ENCODE measurements at regions not wholly inside any gene's neighbourhood (a gene's known extent, or its start where the extent isn't known, plus 50 kb on each side); places are given as distances from the start of the nearest gene placed in this dataset.

DNA sequence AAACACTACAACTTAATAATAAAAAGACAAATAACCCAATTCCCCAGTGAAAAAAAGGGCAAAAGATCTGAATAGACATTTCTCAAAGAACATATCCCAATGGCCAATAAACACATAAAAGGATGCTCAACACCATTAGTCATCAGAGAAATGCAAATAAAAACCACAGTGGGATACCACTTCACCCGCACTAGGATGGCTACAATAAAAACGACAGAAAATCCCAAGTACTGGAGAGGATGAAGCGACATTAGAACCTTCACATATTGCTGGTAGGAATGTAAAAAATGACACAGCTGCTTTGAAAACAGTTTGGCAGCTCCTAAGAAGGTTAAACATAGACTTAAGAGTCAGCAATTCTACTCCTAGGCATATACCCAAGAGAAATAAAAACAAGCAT is 140.6 kb upstream of the ARX start:
- Histone ChIP-seq H3K9me3 (ENCODE audit: control extremely low read depth in 1 of 5, control insufficient read depth in 4 of 5, insufficient read depth in 2 of 5, low read depth in 1 of 5, low read length in 4 of 5) (no peaks in the 10 kb centered on the region), H3K4me3 (ENCODE audit: control insufficient read depth in 1 of 7, extremely low read depth in 1 of 7, insufficient read depth in 4 of 7, low read depth in 2 of 7, low read length in 6 of 7) (no peak overlapping the region), H3K36me3 (ENCODE audit: control insufficient read depth in 4 of 4, insufficient read depth in 4 of 4, low read length in 3 of 4) (no peaks in the 10 kb centered on the region), H3K27ac (ENCODE audit: insufficient read depth in 1 of 2, low read depth in 1 of 2, low read length in 2 of 2, poor library complexity in 1 of 2, severe bottlenecking in 2 of 2) (no peak overlapping the region), H3K4me1 (ENCODE audit: control extremely low read depth in 1 of 4, control insufficient read depth in 4 of 4, insufficient read depth in 4 of 4, low read length in 3 of 4) (no peaks in the 10 kb centered on the region), H3K27me3 (replicated peaks in 2 of 5; ENCODE audit: control insufficient read depth in 4 of 5, insufficient read depth in 5 of 5, low read length in 4 of 5) (peaks cover 0 to 8% (median 3%) of the 10 kb centered on the region in 5 experiments)
- POLR2A ChIA-PET, result no interaction called here
- CTCF ChIA-PET, result no interaction called here
- no peak for DNase-seq
- 48% methylated on average over 3 of the region's 3 CpGs for WGBS (ENCODE audit: insufficient coverage)

DNA sequence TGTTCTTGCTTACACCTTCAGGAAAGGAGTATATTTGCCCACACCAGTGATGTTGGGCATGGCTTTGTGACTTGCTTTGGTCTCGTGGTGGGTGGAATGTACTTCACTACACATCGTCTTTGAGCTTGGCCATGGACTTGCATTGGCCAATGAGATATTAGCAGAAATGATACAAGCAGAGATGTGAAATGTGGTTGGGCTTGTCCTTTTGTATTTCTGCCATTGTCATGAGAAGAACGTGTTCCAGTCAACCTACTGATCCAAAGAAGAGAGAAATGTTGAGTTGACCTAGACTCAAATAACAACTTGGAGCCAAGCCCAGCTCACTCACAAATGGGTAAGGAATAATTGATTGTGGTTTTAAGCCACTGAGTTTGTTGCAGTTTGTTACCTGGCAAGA is 138.4 kb upstream of the ARX start:
- no peak overlapping the region for H3K4me3 ChIP-seq (ENCODE audit: control insufficient read depth in 1 of 7, extremely low read depth in 1 of 7, insufficient read depth in 4 of 7, low read depth in 2 of 7, low read length in 6 of 7)
- no peak for DNase-seq
- POLR2A ChIA-PET, result no interaction called here
- peaks cover 0 to 8% (median 3%) of the 10 kb centered on the region in 5 experiments for H3K27me3 ChIP-seq (replicated peaks in 2 of 5; ENCODE audit: control insufficient read depth in 4 of 5, insufficient read depth in 5 of 5, low read length in 4 of 5)
- no peak overlapping the region for H3K27ac ChIP-seq (ENCODE audit: insufficient read depth in 1 of 2, low read depth in 1 of 2, low read length in 2 of 2, poor library complexity in 1 of 2, severe bottlenecking in 2 of 2)
- no peaks in the 10 kb centered on the region for H3K36me3 ChIP-seq (ENCODE audit: control insufficient read depth in 4 of 4, insufficient read depth in 4 of 4, low read length in 3 of 4)
- H3K4me1 ChIP-seq (ENCODE audit: control extremely low read depth in 1 of 4, control insufficient read depth in 4 of 4, insufficient read depth in 4 of 4, low read length in 3 of 4), result no peaks in the 10 kb centered on the region
- 25% methylated on average over 1 of the region's 3 CpGs for WGBS (ENCODE audit: insufficient coverage)
- CTCF ChIA-PET, result no interaction called here
- no peaks in the 10 kb centered on the region for H3K9me3 ChIP-seq (ENCODE audit: control extremely low read depth in 1 of 5, control insufficient read depth in 4 of 5, insufficient read depth in 2 of 5, low read depth in 1 of 5, low read length in 4 of 5)

GRCh38 chrX:25151749-25152148 is 136.0 kb upstream of the ARX start:
- DNase-seq, result no peak
- WGBS (ENCODE audit: insufficient coverage), result 69% methylated on average over 2 of the region's 2 CpGs
- no peaks in the 10 kb centered on the region for H3K4me1 ChIP-seq (ENCODE audit: control extremely low read depth in 1 of 4, control insufficient read depth in 4 of 4, insufficient read depth in 4 of 4, low read length in 3 of 4)
- H3K9me3 ChIP-seq (ENCODE audit: control extremely low read depth in 1 of 5, control insufficient read depth in 4 of 5, insufficient read depth in 2 of 5, low read depth in 1 of 5, low read length in 4 of 5), result no peaks in the 10 kb centered on the region
- CTCF ChIA-PET, result no interaction called here
- H3K27me3 ChIP-seq (replicated peaks in 2 of 5; ENCODE audit: control insufficient read depth in 4 of 5, insufficient read depth in 5 of 5, low read length in 4 of 5), result peaks cover 0 to 7% (median 2%) of the 10 kb centered on the region in 5 experiments
- H3K36me3 ChIP-seq (ENCODE audit: control insufficient read depth in 4 of 4, insufficient read depth in 4 of 4, low read length in 3 of 4), result no peaks in the 10 kb centered on the region
- H3K4me3 ChIP-seq (ENCODE audit: control insufficient read depth in 1 of 7, extremely low read depth in 1 of 7, insufficient read depth in 4 of 7, low read depth in 2 of 7, low read length in 6 of 7), result no peak overlapping the region
- H3K27ac ChIP-seq (ENCODE audit: insufficient read depth in 1 of 2, low read depth in 1 of 2, low read length in 2 of 2, poor library complexity in 1 of 2, severe bottlenecking in 2 of 2), result no peak overlapping the region
- POLR2A ChIA-PET, result no interaction called here

- 26% methylated on average over 11 of the region's 19 CpGs for WGBS (ENCODE audit: insufficient coverage)
- ChIA-PET CTCF (interaction anchor here (0.7 to 3.2 kb wide), 11 partner anchors 54 to 396 kb away, joined by 3 to 15 read pairs (median 4); no protein-coding TSS in a partner anchor), POLR2A (interaction anchor here (0.6 kb wide), 1 partner anchor 145 kb away, joined by 3 read pairs; no protein-coding TSS in a partner anchor)
- no peaks in the 10 kb centered on the region for H3K9me3 ChIP-seq (ENCODE audit: control extremely low read depth in 1 of 5, control insufficient read depth in 4 of 5, insufficient read depth in 2 of 5, low read depth in 1 of 5, low read length in 4 of 5)
- peaks cover 0 to 3% (median 0%) of the 10 kb centered on the region in 4 experiments for H3K4me1 ChIP-seq (ENCODE audit: control extremely low read depth in 1 of 4, control insufficient read depth in 4 of 4, insufficient read depth in 4 of 4, low read length in 3 of 4)
- H3K27me3 ChIP-seq (replicated peaks in 2 of 5; ENCODE audit: control insufficient read depth in 4 of 5, insufficient read depth in 5 of 5, low read length in 4 of 5), result peaks cover 0 to 20% (median 9%) of the 10 kb centered on the region in 5 experiments
- peak overlapping the region in 2 of 7 experiments; percentile 5 to 12 for H3K4me3 ChIP-seq (ENCODE audit: control insufficient read depth in 1 of 7, extremely low read depth in 1 of 7, insufficient read depth in 4 of 7, low read depth in 2 of 7, low read length in 6 of 7)
- no peak overlapping the region for H3K27ac ChIP-seq (ENCODE audit: insufficient read depth in 1 of 2, low read depth in 1 of 2, low read length in 2 of 2, poor library complexity in 1 of 2, severe bottlenecking in 2 of 2)
- peak; percentile 34 to 50 (median 45) for DNase-seq
- H3K36me3 ChIP-seq (ENCODE audit: control insufficient read depth in 4 of 4, insufficient read depth in 4 of 4, low read length in 3 of 4), result no peaks in the 10 kb centered on the region
Measured at GRCh38 chrX:25144043-25144940, 128.5 kb upstream of the ARX start.

GRCh38 chrX:25143596-25143995 is 127.8 kb upstream of the ARX start:
- DNase-seq, result no peak
- CTCF ChIA-PET, result interaction anchor here (0.7 to 3.2 kb wide), 10 partner anchors 53 to 395 kb away, joined by 3 to 15 read pairs (median 4); no protein-coding TSS in a partner anchor
- Histone ChIP-seq H3K9me3 (ENCODE audit: control extremely low read depth in 1 of 5, control insufficient read depth in 4 of 5, insufficient read depth in 2 of 5, low read depth in 1 of 5, low read length in 4 of 5) (no peaks in the 10 kb centered on the region), H3K27ac (ENCODE audit: insufficient read depth in 1 of 2, low read depth in 1 of 2, low read length in 2 of 2, poor library complexity in 1 of 2, severe bottlenecking in 2 of 2) (no peak overlapping the region), H3K4me3 (ENCODE audit: control insufficient read depth in 1 of 7, extremely low read depth in 1 of 7, insufficient read depth in 4 of 7, low read depth in 2 of 7, low read length in 6 of 7) (no peak overlapping the region), H3K27me3 (replicated peaks in 2 of 5; ENCODE audit: control insufficient read depth in 4 of 5, insufficient read depth in 5 of 5, low read length in 4 of 5) (peaks cover 0 to 20% (median 9%) of the 10 kb centered on the region in 5 experiments), H3K4me1 (ENCODE audit: control extremely low read depth in 1 of 4, control insufficient read depth in 4 of 4, insufficient read depth in 4 of 4, low read length in 3 of 4) (peaks cover 0 to 3% (median 0%) of the 10 kb centered on the region in 4 experiments), H3K36me3 (ENCODE audit: control insufficient read depth in 4 of 4, insufficient read depth in 4 of 4, low read length in 3 of 4) (no peaks in the 10 kb centered on the region)
- WGBS (ENCODE audit: insufficient coverage), result 67% methylated on average over 8 of the region's 8 CpGs
- POLR2A ChIA-PET, result interaction anchor here (0.6 kb wide), 1 partner anchor 144 kb away, joined by 3 read pairs; no protein-coding TSS in a partner anchor

DNA sequence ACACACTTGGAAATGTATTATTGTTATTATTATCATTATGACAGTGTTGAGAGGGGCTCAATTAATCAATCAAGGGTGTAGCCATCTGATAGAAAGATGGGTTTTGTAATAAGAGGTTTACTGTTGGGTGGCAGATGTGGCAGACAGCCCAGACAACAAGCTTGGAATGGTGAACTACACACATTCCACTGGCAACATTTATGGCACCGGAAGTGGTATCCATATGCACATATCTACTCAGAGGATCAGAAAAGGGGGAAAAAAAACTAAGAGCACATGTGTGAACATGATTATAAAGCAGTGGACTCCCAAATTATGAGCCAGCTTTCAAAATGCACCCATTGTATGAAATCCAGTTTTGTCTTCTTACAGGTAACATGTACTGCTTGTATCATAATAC is 125.9 kb upstream of the ARX start:
- peaks cover 0 to 19% (median 9%) of the 10 kb centered on the region in 5 experiments for H3K27me3 ChIP-seq (replicated peaks in 2 of 5; ENCODE audit: control insufficient read depth in 4 of 5, insufficient read depth in 5 of 5, low read length in 4 of 5)
- no peaks in the 10 kb centered on the region for H3K9me3 ChIP-seq (ENCODE audit: control extremely low read depth in 1 of 5, control insufficient read depth in 4 of 5, insufficient read depth in 2 of 5, low read depth in 1 of 5, low read length in 4 of 5)
- CTCF ChIA-PET, result no interaction called here
- no CpG with 5 or more reads among the region's 1 CpG for WGBS (ENCODE audit: insufficient coverage)
- H3K36me3 ChIP-seq (ENCODE audit: control insufficient read depth in 4 of 4, insufficient read depth in 4 of 4, low read length in 3 of 4), result no peaks in the 10 kb centered on the region
- H3K4me1 ChIP-seq (ENCODE audit: control extremely low read depth in 1 of 4, control insufficient read depth in 4 of 4, insufficient read depth in 4 of 4, low read length in 3 of 4), result peaks cover 0 to 3% (median 0%) of the 10 kb centered on the region in 4 experiments
- H3K27ac ChIP-seq (ENCODE audit: insufficient read depth in 1 of 2, low read depth in 1 of 2, low read length in 2 of 2, poor library complexity in 1 of 2, severe bottlenecking in 2 of 2), result no peak overlapping the region
- POLR2A ChIA-PET, result no interaction called here
- no peak overlapping the region for H3K4me3 ChIP-seq (ENCODE audit: control insufficient read depth in 1 of 7, extremely low read depth in 1 of 7, insufficient read depth in 4 of 7, low read depth in 2 of 7, low read length in 6 of 7)
- DNase-seq, result no peak

- ChIA-PET POLR2A (no interaction called here), CTCF (no interaction called here)
- no peaks in the 10 kb centered on the region for H3K4me1 ChIP-seq (ENCODE audit: control extremely low read depth in 1 of 4, control insufficient read depth in 4 of 4, insufficient read depth in 4 of 4, low read length in 3 of 4)
- DNase-seq, result no peak
- H3K36me3 ChIP-seq (ENCODE audit: control insufficient read depth in 4 of 4, insufficient read depth in 4 of 4, low read length in 3 of 4), result no peaks in the 10 kb centered on the region
- H3K9me3 ChIP-seq (ENCODE audit: control extremely low read depth in 1 of 5, control insufficient read depth in 4 of 5, insufficient read depth in 2 of 5, low read depth in 1 of 5, low read length in 4 of 5), result peaks cover 0 to 5% (median 0%) of the 10 kb centered on the region in 5 experiments
- H3K4me3 ChIP-seq (ENCODE audit: control insufficient read depth in 1 of 7, extremely low read depth in 1 of 7, insufficient read depth in 4 of 7, low read depth in 2 of 7, low read length in 6 of 7), result no peak overlapping the region
- H3K27ac ChIP-seq (ENCODE audit: insufficient read depth in 1 of 2, low read depth in 1 of 2, low read length in 2 of 2, poor library complexity in 1 of 2, severe bottlenecking in 2 of 2), result no peak overlapping the region
- peaks cover 0 to 3% (median 0%) of the 10 kb centered on the region in 5 experiments for H3K27me3 ChIP-seq (replicated peaks in 2 of 5; ENCODE audit: control insufficient read depth in 4 of 5, insufficient read depth in 5 of 5, low read length in 4 of 5)
Measured at GRCh38 chrX:25131055-25131454, 115.3 kb upstream of the ARX start.

All from common myeloid progenitor, CD34-positive (primary cell).